ENCODE measurements at regions not wholly inside any gene's neighbourhood (a gene's known extent, or its start where the extent isn't known, plus 50 kb on each side); places are given as distances from the start of the nearest gene placed in this dataset.

GRCh38 chr10:105925045-105925785 is 1239.3 kb downstream of the SORCS1 start:
- H2AFZ ChIP-seq = no peak overlapping the region

GRCh38 chr10:105921348-105921747 is 1243.2 kb downstream of the SORCS1 start:
- Histone ChIP-seq H3K79me2 (no peaks in the 10 kb centered on the region), H3K36me3 (replicated peaks; ENCODE audit: insufficient read depth, low read depth) (no peaks in the 10 kb centered on the region), H3K4me2 (no peak overlapping the region), H3K9me3 (ENCODE audit: low read depth) (no peaks in the 10 kb centered on the region), H3K4me1 (ENCODE audit: insufficient read depth) (no peaks in the 10 kb centered on the region), H3K9me2 (replicated peaks; ENCODE audit: insufficient read depth) (no peaks in the 10 kb centered on the region), H2AFZ (no peak overlapping the region), H4K20me1 (ENCODE audit: insufficient read depth, poor library complexity, severe bottlenecking) (no peaks in the 10 kb centered on the region), H3K27ac (no peak overlapping the region), H3K4me3 (no peak overlapping the region), H3K27me3 (no peaks in the 10 kb centered on the region)
- no peak for DNase-seq (ENCODE audit: low spot score)
- TF ChIP-seq EZH2phosphoT487 (IDR thresholded peaks at IDR 0.05; ENCODE audit: low read depth, severe bottlenecking, unreplicated experiment) (no peak), CTCF (IDR thresholded peaks at IDR 0.05; ENCODE audit: poor library complexity) (no peak), EZH2 (IDR thresholded peaks at IDR 0.05; ENCODE audit: borderline replicate concordance) (no peak)
- 97% methylated on average over 3 of the region's 3 CpGs for WGBS (ENCODE audit: low lambda C conversion rate, missing lambda C conversion rate)

More at GRCh38 chr10:105925045-105925785, 1239.3 kb downstream of the SORCS1 start:
- Histone ChIP-seq H3K4me2 (no peak overlapping the region), H3K9me3 (ENCODE audit: low read depth) (no peaks in the 10 kb centered on the region), H3K27ac (no peak overlapping the region), H3K27me3 (no peaks in the 10 kb centered on the region), H4K20me1 (ENCODE audit: insufficient read depth, poor library complexity, severe bottlenecking) (no peaks in the 10 kb centered on the region), H3K4me1 (ENCODE audit: insufficient read depth) (no peaks in the 10 kb centered on the region), H3K36me3 (replicated peaks; ENCODE audit: insufficient read depth, low read depth) (no peaks in the 10 kb centered on the region), H3K4me3 (no peak overlapping the region), H3K9me2 (replicated peaks; ENCODE audit: insufficient read depth) (no peaks in the 10 kb centered on the region), H3K79me2 (no peaks in the 10 kb centered on the region)
- DNase-seq (ENCODE audit: low spot score) = no peak
- no peak for TF ChIP-seq CTCF (IDR thresholded peaks at IDR 0.05; ENCODE audit: poor library complexity)
- no peak for TF ChIP-seq EZH2 (IDR thresholded peaks at IDR 0.05; ENCODE audit: borderline replicate concordance)
- TF ChIP-seq EZH2phosphoT487 (IDR thresholded peaks at IDR 0.05; ENCODE audit: low read depth, severe bottlenecking, unreplicated experiment) = no peak
- WGBS (ENCODE audit: low lambda C conversion rate, missing lambda C conversion rate) = 76% methylated on average over 4 of the region's 4 CpGs

- no peaks in the 10 kb centered on the region for H3K36me3 ChIP-seq (replicated peaks; ENCODE audit: insufficient read depth, low read depth)
- no peaks in the 10 kb centered on the region for H3K9me3 ChIP-seq (ENCODE audit: low read depth)
- no peaks in the 10 kb centered on the region for H4K20me1 ChIP-seq (ENCODE audit: insufficient read depth, poor library complexity, severe bottlenecking)
- H3K9me2 ChIP-seq (replicated peaks; ENCODE audit: insufficient read depth) = no peaks in the 10 kb centered on the region
- TF ChIP-seq EZH2 (IDR thresholded peaks at IDR 0.05; ENCODE audit: borderline replicate concordance) (no peak), EZH2phosphoT487 (IDR thresholded peaks at IDR 0.05; ENCODE audit: low read depth, severe bottlenecking, unreplicated experiment) (no peak), CTCF (IDR thresholded peaks at IDR 0.05; ENCODE audit: poor library complexity) (no peak)
- H3K4me3 ChIP-seq = no peak overlapping the region
- 95% methylated on average over 1 of the region's 1 CpG for WGBS (ENCODE audit: low lambda C conversion rate, missing lambda C conversion rate)
- no peaks in the 10 kb centered on the region for H3K79me2 ChIP-seq
- H2AFZ ChIP-seq = no peak overlapping the region
- H3K27me3 ChIP-seq = no peaks in the 10 kb centered on the region
- no peaks in the 10 kb centered on the region for H3K4me1 ChIP-seq (ENCODE audit: insufficient read depth)
- no peak for DNase-seq (ENCODE audit: low spot score)
- H3K27ac ChIP-seq = no peak overlapping the region
- no peak overlapping the region for H3K4me2 ChIP-seq
Measured at GRCh38 chr10:105914432-105914831, 1250.1 kb downstream of the SORCS1 start.
